ENCODE measurements at regions not wholly inside any gene's neighbourhood (a gene's known extent, or its start where the extent isn't known, plus 50 kb on each side); places are given as distances from the start of the nearest gene placed in this dataset.
"Not testable (repeated sequence)": the region's sequence is repeated elsewhere in the genome, so short reads cannot be mapped to it uniquely, and the experiment has no call there.

DNA sequence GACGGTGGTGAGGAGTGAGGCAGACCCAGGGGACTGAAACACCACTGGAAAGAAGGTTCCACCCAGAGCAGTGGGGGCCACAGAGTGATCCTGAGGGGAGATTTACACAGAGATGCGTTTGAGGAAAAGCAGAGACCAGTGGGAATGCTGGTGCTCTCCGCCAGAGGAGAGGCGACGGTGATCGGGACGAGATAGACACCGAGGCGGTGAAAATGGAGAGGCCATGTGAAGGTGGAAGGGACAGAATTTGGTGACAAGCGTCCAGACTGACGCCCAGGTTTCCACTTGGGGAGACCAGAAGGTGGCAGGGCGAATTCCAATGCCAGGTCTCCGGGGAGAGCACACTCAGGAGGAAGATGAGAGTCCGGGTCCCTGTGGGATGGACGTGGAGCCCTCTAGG is 374.8 kb downstream of the CNTNAP3B start:
- not testable (repeated sequence) for TF ChIP-seq EP300, POLR2A (IDR thresholded peaks at IDR 0.05)
- TF ChIP-seq, protein P1, sequence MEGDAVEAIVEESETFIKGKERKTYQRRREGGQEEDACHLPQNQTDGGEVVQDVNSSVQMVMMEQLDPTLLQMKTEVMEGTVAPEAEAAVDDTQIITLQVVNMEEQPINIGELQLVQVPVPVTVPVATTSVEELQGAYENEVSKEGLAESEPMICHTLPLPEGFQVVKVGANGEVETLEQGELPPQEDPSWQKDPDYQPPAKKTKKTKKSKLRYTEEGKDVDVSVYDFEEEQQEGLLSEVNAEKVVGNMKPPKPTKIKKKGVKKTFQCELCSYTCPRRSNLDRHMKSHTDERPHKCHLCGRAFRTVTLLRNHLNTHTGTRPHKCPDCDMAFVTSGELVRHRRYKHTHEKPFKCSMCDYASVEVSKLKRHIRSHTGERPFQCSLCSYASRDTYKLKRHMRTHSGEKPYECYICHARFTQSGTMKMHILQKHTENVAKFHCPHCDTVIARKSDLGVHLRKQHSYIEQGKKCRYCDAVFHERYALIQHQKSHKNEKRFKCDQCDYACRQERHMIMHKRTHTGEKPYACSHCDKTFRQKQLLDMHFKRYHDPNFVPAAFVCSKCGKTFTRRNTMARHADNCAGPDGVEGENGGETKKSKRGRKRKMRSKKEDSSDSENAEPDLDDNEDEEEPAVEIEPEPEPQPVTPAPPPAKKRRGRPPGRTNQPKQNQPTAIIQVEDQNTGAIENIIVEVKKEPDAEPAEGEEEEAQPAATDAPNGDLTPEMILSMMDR (IDR thresholded peaks at IDR 0.05) = not testable (repeated sequence)
